ENCODE measurements at regions not wholly inside any gene's neighbourhood (a gene's known extent, or its start where the extent isn't known, plus 50 kb on each side); places are given as distances from the start of the nearest gene placed in this dataset.
"Not testable (repeated sequence)": the region's sequence is repeated elsewhere in the genome, so short reads cannot be mapped to it uniquely, and the experiment has no call there.

GRCh38 chr6:148641836-148642235, 105.0 kb upstream of the UST start:
- H3K27me3 Mint-ChIP-seq (ENCODE audit: low read depth); H3K4me3 Mint-ChIP-seq; H3K36me3 Mint-ChIP-seq (ENCODE audit: insufficient read depth); H3K9me3 Mint-ChIP-seq; ATAC-seq; H3K4me1 Mint-ChIP-seq (ENCODE audit: low read depth); DNase-seq: not testable (repeated sequence)

- not testable (repeated sequence) for DNase-seq; ATAC-seq; H3K4me1 Mint-ChIP-seq (ENCODE audit: low read depth); H3K36me3 Mint-ChIP-seq (ENCODE audit: insufficient read depth); H3K27me3 Mint-ChIP-seq (ENCODE audit: low read depth); H3K9me3 Mint-ChIP-seq; H3K4me3 Mint-ChIP-seq
These were observed 103.6 kb upstream of the UST start for GRCh38 chr6:148643208-148643607.

DNA sequence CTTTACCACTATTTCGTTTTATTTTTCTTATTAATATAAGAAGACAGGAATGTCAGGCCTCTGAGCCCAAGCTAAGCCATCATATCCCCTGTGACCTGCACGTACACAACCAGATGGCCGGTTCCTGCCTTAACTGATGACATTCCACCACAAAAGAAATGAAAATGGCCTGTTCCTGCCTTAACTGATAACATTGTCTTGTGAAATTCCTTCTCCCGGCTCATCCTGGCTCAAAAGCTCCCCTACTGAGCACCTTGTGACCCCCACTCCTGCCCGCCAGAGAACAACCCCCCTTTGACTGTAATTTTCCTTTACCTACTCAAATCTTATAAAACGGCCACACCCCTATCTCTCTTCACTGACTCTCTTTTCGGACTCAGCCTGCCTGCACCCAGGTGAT, 101.8 kb upstream of the UST start:
- DNase-seq; H3K36me3 Mint-ChIP-seq (ENCODE audit: insufficient read depth); H3K4me3 Mint-ChIP-seq; H3K9me3 Mint-ChIP-seq; ATAC-seq; H3K4me1 Mint-ChIP-seq (ENCODE audit: low read depth): not testable (repeated sequence)
- H3K27me3 Mint-ChIP-seq (ENCODE audit: low read depth): peaks cover 14% of the 10 kb centered on the region

DNA sequence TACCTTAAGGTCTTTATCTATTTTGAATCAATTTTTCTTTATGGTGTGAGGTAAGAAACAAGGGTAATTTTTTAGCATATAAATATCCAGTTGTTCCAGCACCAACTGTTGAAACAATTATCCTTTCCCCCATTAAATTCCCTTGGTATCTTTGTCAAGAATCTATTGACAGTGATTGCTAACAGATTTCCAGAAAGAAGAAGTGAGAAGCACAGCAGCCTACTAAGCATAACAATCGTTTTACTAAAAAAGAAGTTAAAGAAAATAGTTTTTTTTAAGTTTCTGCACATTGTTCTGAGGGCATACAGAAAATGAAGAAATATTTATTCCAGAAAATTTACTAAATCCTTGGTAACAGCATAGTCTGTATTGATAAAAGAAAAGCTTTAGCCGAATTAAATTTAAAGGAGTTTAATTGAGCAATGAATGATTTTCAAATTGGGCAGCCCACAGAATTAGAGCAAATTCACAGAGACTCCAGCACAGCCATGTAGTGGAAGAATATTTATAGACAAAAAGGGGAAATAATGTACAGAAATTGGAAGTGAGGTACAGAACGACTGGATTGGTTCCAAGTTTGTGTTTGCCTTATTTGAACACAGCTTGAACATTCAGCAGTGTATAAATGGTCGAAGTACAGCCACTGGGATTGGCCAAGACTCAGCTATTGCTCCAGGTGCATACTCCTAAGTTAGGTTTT, 97.9 kb upstream of the UST start:
- Mint-ChIP-seq H3K4me3 (no peak overlapping the region), H3K9me3 (peaks cover 14% of the 10 kb centered on the region), H3K4me1 (ENCODE audit: low read depth) (no peaks in the 10 kb centered on the region), H3K36me3 (ENCODE audit: insufficient read depth) (peaks cover 2% of the 10 kb centered on the region), H3K27me3 (ENCODE audit: low read depth) (peaks cover 18% of the 10 kb centered on the region)
- DNase-seq (no peak), ATAC-seq (no peak)

DNA sequence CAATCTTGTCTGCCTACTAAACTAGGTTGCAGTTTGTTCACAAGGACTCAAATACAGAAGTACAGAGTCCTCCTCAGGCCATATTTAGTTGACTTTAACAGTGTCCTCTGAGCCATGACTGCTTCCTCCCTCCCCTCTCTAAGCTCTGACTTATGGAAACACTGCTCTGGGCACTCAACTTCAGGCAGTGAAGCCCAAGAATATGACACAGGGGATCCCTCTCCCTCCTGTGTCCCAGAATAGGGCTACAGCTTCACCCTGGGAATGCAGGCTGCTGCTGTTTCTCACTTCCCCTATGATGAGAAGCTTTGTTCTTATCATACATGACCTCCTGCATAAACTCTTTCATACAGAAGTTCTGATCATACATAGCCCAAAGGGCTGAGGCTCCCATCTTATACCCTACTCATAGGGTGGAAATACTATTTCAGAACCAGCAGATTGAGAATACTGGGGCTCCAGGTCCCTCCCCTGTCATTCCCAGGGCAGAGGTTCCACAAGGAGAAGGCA, 97.3 kb upstream of the UST start:
- H3K27me3 Mint-ChIP-seq (ENCODE audit: low read depth): peaks cover 18% of the 10 kb centered on the region
- H3K4me1 Mint-ChIP-seq (ENCODE audit: low read depth): no peaks in the 10 kb centered on the region
- H3K4me3 Mint-ChIP-seq: no peak overlapping the region
- H3K9me3 Mint-ChIP-seq: peaks cover 14% of the 10 kb centered on the region
- ATAC-seq (no peak), DNase-seq (no peak)
- H3K36me3 Mint-ChIP-seq (ENCODE audit: insufficient read depth): peaks cover 2% of the 10 kb centered on the region

- peaks cover 14% of the 10 kb centered on the region for H3K9me3 Mint-ChIP-seq
- no peaks in the 10 kb centered on the region for H3K4me1 Mint-ChIP-seq (ENCODE audit: low read depth)
- no peak for ATAC-seq
- H3K36me3 Mint-ChIP-seq (ENCODE audit: insufficient read depth): peaks cover 2% of the 10 kb centered on the region
- no peak for DNase-seq
- peaks cover 18% of the 10 kb centered on the region for H3K27me3 Mint-ChIP-seq (ENCODE audit: low read depth)
- no peak overlapping the region for H3K4me3 Mint-ChIP-seq
These were observed 95.8 kb upstream of the UST start for GRCh38 chr6:148650941-148651505.

GRCh38 chr6:148652205-148652604, 94.6 kb upstream of the UST start:
- H3K4me1 Mint-ChIP-seq (ENCODE audit: low read depth): peaks cover 1% of the 10 kb centered on the region
- peaks cover 2% of the 10 kb centered on the region for H3K36me3 Mint-ChIP-seq (ENCODE audit: insufficient read depth)
- H3K9me3 Mint-ChIP-seq: peaks cover 14% of the 10 kb centered on the region
- ATAC-seq (no peak), DNase-seq (no peak)
- no peak overlapping the region for H3K4me3 Mint-ChIP-seq
- H3K27me3 Mint-ChIP-seq (ENCODE audit: low read depth): peaks cover 15% of the 10 kb centered on the region

DNA sequence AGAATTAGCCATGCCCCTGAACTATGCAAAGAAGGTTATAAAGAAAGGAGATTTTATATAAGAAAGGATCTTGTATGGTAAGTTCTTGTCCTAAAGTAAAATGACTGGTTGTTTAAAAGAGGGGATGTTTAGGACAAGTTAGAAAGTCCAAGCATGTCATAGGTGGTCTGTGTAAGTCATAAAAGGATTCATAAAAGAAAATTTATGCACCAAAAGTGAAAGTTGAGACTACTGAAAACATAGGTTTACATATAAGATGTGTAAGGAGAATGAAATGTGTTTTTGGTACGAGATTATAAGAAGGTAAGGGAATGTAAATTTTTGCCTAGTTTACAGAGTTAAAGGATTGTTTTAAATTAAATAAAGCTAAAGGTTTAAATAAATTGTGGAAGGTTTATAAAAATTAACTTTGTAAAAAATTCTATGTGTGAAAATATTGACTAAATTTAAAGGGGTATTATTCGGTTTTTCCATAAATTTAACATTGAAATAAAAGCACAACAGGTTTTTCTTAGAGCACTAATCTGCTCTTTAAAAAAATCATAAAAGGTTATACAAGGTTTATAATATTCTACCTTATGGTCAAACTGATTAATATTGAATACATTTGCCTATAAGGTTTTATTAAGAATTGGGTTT, 93.6 kb upstream of the UST start:
- ATAC-seq: no peak
- H3K36me3 Mint-ChIP-seq (ENCODE audit: insufficient read depth): peaks cover 2% of the 10 kb centered on the region
- peaks cover 15% of the 10 kb centered on the region for H3K27me3 Mint-ChIP-seq (ENCODE audit: low read depth)
- H3K4me1 Mint-ChIP-seq (ENCODE audit: low read depth): peaks cover 2% of the 10 kb centered on the region
- H3K4me3 Mint-ChIP-seq: no peak overlapping the region
- peaks cover 14% of the 10 kb centered on the region for H3K9me3 Mint-ChIP-seq
- no peak for DNase-seq

GRCh38 chr6:148657048-148657447, 89.8 kb upstream of the UST start:
- ATAC-seq (no peak), DNase-seq (no peak)
- Mint-ChIP-seq H3K4me3 (no peak overlapping the region), H3K36me3 (ENCODE audit: insufficient read depth) (peaks cover 2% of the 10 kb centered on the region), H3K4me1 (ENCODE audit: low read depth) (peaks cover 2% of the 10 kb centered on the region), H3K9me3 (peaks cover 22% of the 10 kb centered on the region), H3K27me3 (ENCODE audit: low read depth) (peaks cover 8% of the 10 kb centered on the region)

DNA sequence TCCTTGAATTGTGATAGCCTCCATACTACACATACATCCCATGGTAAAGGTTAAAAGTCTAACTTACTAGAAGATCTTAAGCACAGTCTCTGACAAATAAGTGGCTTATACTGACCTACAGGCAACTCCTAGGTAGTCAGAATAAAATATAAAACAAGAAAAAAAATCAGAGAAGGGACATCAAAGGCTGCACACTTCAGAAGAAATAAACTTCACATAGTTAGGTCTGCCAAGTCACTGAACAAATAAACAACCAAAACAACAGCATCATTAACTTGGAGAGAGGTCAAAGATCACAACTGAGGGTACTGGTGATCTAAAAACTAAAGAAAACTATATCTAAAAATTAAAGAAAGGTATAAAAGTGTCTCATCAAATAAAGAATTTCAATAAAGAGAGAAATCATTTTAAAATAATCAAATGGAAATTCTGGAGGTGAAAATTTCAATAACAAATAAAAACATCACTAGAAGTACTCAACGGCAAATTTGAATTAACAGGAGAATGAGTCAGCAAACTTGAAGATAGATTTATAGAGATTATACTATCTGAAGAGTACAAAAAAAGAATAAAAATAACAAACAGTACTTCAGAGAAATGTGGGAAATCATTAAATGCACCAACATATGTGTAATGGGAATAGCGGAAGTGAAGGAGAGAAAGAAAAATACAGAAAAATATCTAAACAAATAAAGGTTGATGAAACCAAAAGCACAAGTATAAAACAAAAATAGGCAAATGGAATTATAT, 88.0 kb upstream of the UST start:
- peaks cover 2% of the 10 kb centered on the region for H3K4me1 Mint-ChIP-seq (ENCODE audit: low read depth)
- peaks cover 13% of the 10 kb centered on the region for H3K9me3 Mint-ChIP-seq
- no peak for ATAC-seq
- no peaks in the 10 kb centered on the region for H3K36me3 Mint-ChIP-seq (ENCODE audit: insufficient read depth)
- H3K27me3 Mint-ChIP-seq (ENCODE audit: low read depth): peaks cover 8% of the 10 kb centered on the region
- no peak for DNase-seq
- no peak overlapping the region for H3K4me3 Mint-ChIP-seq

DNA sequence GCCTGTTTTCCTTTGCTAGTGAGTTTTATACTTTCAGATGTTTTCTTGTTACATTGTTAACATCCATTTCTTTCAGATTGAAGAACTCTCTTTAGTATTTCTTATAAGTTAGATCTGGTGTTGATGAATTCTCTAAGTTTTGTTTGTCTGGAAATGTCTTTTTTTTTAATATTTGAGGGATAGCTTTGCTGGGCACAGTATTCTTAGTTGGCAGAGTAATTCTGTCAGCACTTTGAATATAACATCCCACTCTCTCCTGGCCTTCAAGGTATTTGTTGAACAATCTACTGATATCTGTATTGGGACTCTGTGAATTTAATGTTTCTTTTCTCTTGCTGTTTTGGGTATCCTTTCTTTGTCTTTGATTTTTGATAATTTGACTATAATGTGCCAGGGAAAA, 79.4 kb upstream of the UST start:
- peaks cover 5% of the 10 kb centered on the region for H3K36me3 Mint-ChIP-seq (ENCODE audit: insufficient read depth)
- H3K9me3 Mint-ChIP-seq: peaks cover 51% of the 10 kb centered on the region
- no peak for ATAC-seq
- H3K4me3 Mint-ChIP-seq: no peak overlapping the region
- H3K27me3 Mint-ChIP-seq (ENCODE audit: low read depth): peaks cover 1% of the 10 kb centered on the region
- DNase-seq: no peak
- H3K4me1 Mint-ChIP-seq (ENCODE audit: low read depth): peaks cover 2% of the 10 kb centered on the region

DNA sequence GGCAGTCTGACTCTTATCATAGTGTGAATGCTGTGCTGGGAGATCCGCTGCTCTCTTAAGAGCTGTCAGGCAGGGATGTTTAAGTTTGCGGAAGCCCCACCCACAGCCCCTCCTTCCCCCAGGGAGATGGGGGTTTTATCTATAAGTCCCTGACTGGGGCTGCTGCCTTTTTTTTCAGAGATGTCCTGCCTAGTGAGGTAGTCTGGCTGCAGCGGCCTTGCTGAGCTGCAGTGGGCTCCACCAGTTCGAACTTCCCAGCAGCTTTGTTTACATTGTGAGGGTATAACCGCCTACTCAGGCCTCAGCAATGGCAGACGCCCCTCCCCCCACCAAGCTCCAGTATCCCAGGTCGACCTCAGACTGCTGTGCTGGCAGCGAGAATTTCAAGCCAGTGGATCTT, 75.7 kb upstream of the UST start:
- Mint-ChIP-seq H3K36me3 (ENCODE audit: insufficient read depth) (peaks cover 5% of the 10 kb centered on the region), H3K9me3 (peaks cover 48% of the 10 kb centered on the region), H3K4me1 (ENCODE audit: low read depth) (peaks cover 2% of the 10 kb centered on the region), H3K27me3 (ENCODE audit: low read depth) (peaks cover 1% of the 10 kb centered on the region), H3K4me3 (no peak overlapping the region)
- no peak for DNase-seq
- no peak for ATAC-seq

- H3K27me3 Mint-ChIP-seq (ENCODE audit: low read depth): peaks cover 3% of the 10 kb centered on the region
- H3K4me3 Mint-ChIP-seq: no peak overlapping the region
- H3K9me3 Mint-ChIP-seq: peaks cover 39% of the 10 kb centered on the region
These were observed 74.9 kb upstream of the UST start for GRCh38 chr6:148671952-148672351.

DNA sequence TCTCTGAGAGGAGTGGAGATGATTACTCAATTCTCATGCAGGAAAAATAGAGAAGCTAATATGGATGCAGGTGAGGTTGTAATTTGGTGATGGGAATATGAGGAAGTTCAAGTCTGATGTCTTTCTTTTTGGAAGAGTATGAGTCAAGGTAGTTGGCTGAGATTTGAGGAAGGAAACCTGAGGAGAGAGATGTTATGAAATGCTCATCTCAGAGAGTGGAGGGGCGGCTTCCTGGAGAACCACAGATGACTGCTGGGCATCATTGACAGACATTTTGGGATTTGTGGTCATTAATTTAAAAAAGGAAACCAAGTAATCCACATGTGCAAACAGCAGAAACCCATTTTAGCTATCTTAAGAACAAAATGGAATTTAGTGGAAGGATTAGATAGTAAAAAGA, 72.5 kb upstream of the UST start:
- no peak for ATAC-seq
- Mint-ChIP-seq H3K27me3 (ENCODE audit: low read depth) (peaks cover 12% of the 10 kb centered on the region), H3K4me3 (no peak overlapping the region), H3K36me3 (ENCODE audit: insufficient read depth) (no peaks in the 10 kb centered on the region), H3K4me1 (ENCODE audit: low read depth) (peaks cover 2% of the 10 kb centered on the region), H3K9me3 (peaks cover 23% of the 10 kb centered on the region)
- DNase-seq: no peak

More at GRCh38 chr6:148671952-148672351, 74.9 kb upstream of the UST start:
- peaks cover 1% of the 10 kb centered on the region for H3K36me3 Mint-ChIP-seq (ENCODE audit: insufficient read depth)
- ATAC-seq: no peak
- peaks cover 2% of the 10 kb centered on the region for H3K4me1 Mint-ChIP-seq (ENCODE audit: low read depth)
- DNase-seq: no peak
